Hematopoietic multipotent progenitor cell treated with erythropoietin and hydrocortisone succinate and interleukin-3 and kit ligand, for 6 days (in vitro differentiated cells): ENCODE measurements at regions not wholly inside any gene's neighbourhood (a gene's known extent, or its start where the extent isn't known, plus 50 kb on each side); places are given as distances from the start of the nearest gene placed in this dataset.

Experiments used
- DNase-seq: peaks from one replicate; pipeline ENCODE4 v3.0.0-alpha.2; 2015

DNA sequence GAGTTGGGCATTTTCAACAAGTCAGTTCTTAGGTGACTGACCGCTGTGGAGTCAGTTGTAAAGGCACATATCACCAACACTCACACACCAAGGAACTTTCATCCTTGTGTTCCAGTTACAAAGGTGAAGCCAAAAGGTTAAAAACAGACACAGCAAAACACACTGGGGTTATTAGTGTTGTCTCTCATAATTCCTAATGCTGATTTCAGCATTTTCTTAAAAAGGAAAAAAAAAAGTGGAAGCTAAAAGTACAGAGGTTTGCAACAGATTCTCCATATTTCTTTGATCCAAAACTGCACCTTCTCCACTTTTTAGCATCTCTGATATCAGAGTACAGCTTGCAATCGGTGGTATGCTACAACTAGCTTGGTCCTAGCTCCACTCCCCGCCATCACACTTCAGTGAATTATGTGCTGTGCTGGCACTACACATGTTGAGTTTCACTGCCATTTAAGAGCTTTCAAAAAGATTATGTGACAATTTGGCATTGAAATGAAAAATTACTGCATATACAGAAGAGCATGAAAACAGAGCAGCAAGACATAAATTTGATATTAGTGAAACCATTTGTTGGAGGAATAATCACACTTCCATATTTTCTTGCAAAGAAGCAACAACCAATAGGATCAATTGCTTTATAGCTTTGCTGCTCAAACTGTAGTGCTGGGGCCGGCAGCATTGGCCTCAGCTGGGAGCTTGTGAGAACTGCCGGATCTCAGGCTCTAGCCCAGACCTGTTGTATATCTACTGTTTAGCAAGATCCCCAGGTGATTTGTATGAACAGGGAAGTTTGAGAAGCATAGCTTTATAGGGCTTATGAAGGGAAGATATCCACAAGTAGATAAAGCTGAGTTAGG lies 62.3 kb upstream of the DAPL1 start:
- no peak for DNase-seq

GRCh38 chr2:158733430-158733755 lies 61.7 kb upstream of the DAPL1 start:
- no peak for DNase-seq

- no peak for DNase-seq
These were observed 60.7 kb upstream of the DAPL1 start for GRCh38 chr2:158734442-158734841.

GRCh38 chr2:158735822-158736580 lies 59.1 kb upstream of the DAPL1 start:
- DNase-seq, result no peak

- DNase-seq, result no peak
These were observed 56.8 kb upstream of the DAPL1 start for GRCh38 chr2:158738363-158738762.

GRCh38 chr2:158740127-158740526 lies 55.0 kb upstream of the DAPL1 start:
- DNase-seq, result no peak

DNA sequence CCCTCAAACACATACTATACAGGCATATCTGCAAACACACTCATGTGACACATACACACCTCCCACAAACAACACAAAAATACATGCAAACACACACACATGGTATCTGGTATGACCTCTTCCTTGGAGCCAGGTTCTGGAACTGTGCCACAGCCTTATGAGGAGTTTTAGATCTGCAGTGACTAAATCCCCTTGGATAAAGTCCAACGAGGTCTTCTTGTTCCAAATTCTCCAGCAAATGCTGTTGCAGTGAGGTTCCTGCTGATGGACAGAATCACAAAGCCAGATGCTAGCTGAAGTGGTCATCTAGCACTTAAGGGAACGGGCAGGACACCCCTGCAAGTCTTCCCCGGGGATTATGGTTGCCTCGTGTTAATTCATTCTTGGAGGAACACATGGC lies 54.5 kb upstream of the DAPL1 start:
- no peak for DNase-seq

DNA sequence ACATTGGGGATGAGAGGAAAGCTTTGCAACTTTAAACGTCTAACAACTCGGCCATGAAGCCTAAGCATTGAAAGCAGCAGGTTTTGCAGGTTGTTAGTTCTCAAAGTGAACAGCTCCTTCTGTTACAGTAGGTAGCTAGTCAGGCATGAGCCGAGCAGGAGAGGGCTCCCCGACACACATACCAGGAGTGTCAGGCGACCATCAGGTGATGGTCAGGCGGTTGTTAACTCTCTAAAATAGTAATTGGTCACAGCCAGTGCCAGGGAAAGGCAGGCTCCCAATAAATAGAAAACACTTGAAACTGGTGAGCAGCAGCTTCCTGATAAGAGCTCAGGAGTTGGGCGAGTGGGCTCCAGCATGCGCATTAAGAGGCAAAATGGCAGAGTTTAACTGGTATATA lies 53.5 kb upstream of the DAPL1 start:
- DNase-seq, result no peak

- no peak for DNase-seq
These were observed 52.6 kb upstream of the DAPL1 start for GRCh38 chr2:158742536-158742935.

GRCh38 chr2:158743466-158743865 lies 51.7 kb upstream of the DAPL1 start:
- DNase-seq, result no peak

- DNase-seq, result no peak
These were observed 51.2 kb upstream of the DAPL1 start for GRCh38 chr2:158743879-158744278.

GRCh38 chr2:158745067-158745865 lies 49.9 kb upstream of the DAPL1 start:
- DNase-seq, result peak; percentile 74
